GM20431 (cell line): ENCODE measurements at regions not wholly inside any gene's neighbourhood (a gene's known extent, or its start where the extent isn't known, plus 50 kb on each side); places are given as distances from the start of the nearest gene placed in this dataset.

Experiments used
- in situ Hi-C: fragments of 300-500 bp; cut with MseI, MboI; formaldehyde crosslinking; loops from one replicate; pipeline ENCODE4 v1.15.0; 2020; ENCODE audit warnings: low sequenced_read_pairs; ENCODE audit not compliant: unreplicated experiment

- in situ Hi-C loops: no loop called here
Observed at GRCh38 chr2:121095257-121096080, 189.5 kb downstream of the TFCP2L1 start.

GRCh38 chr2:121096611-121097010 lies 188.4 kb downstream of the TFCP2L1 start:
- in situ Hi-C loops: no loop called here

- in situ Hi-C loops: no loop called here
Observed at GRCh38 chr2:121098556-121098955, 186.4 kb downstream of the TFCP2L1 start.

GRCh38 chr2:121099329-121100290 lies 185.4 kb downstream of the TFCP2L1 start:
- in situ Hi-C loops: no loop called here

- in situ Hi-C loops: no loop called here
Observed at GRCh38 chr2:121101093-121101715, 183.8 kb downstream of the TFCP2L1 start.

- in situ Hi-C loops: no loop called here
Observed at GRCh38 chr2:121102941-121103340, 182.1 kb downstream of the TFCP2L1 start.

GRCh38 chr2:121103960-121104359 lies 181.0 kb downstream of the TFCP2L1 start:
- in situ Hi-C loops: no loop called here

- in situ Hi-C loops: no loop called here
Observed at GRCh38 chr2:121104721-121105141, 180.3 kb downstream of the TFCP2L1 start.

GRCh38 chr2:121110924-121111323 lies 174.1 kb downstream of the TFCP2L1 start:
- in situ Hi-C loops: no loop called here

GRCh38 chr2:121118951-121119350 lies 166.1 kb downstream of the TFCP2L1 start:
- in situ Hi-C loops: no loop called here

- in situ Hi-C loops: no loop called here
Observed at GRCh38 chr2:121120411-121120810, 164.6 kb downstream of the TFCP2L1 start.

GRCh38 chr2:121120991-121121390 lies 164.0 kb downstream of the TFCP2L1 start:
- in situ Hi-C loops: no loop called here

- in situ Hi-C loops: no loop called here
Observed at GRCh38 chr2:121121661-121122060, 163.3 kb downstream of the TFCP2L1 start.

- in situ Hi-C loops: no loop called here
Observed at GRCh38 chr2:121123268-121123667, 161.7 kb downstream of the TFCP2L1 start.

GRCh38 chr2:121124330-121124729 lies 160.7 kb downstream of the TFCP2L1 start:
- in situ Hi-C loops: no loop called here

- in situ Hi-C loops: no loop called here
Observed at GRCh38 chr2:121125350-121125749, 159.7 kb downstream of the TFCP2L1 start.

GRCh38 chr2:121128741-121129659 lies 156.0 kb downstream of the TFCP2L1 start:
- in situ Hi-C loops: no loop called here

GRCh38 chr2:121129692-121130091 lies 155.3 kb downstream of the TFCP2L1 start:
- in situ Hi-C loops: no loop called here

- in situ Hi-C loops: no loop called here
Observed at GRCh38 chr2:121130301-121130850, 154.6 kb downstream of the TFCP2L1 start.
